IMR-90 (cell line): ENCODE measurements at regions not wholly inside any gene's neighbourhood (a gene's known extent, or its start where the extent isn't known, plus 50 kb on each side); places are given as distances from the start of the nearest gene placed in this dataset.

Source experiments
- ATAC-seq: fragments of 200-7000 bp; cut with Tn5 transposase; 2 replicates; pipeline ENCODE4 v1.9.1; 2020; ENCODE audit warnings: low read depth, mild to moderate bottlenecking, moderate library complexity
- BruUV-seq: library from RNA; stranded (reverse); fragments of 400-500 nt; replicated peaks from 2 replicates; lab custom pipeline; 2021; lab: Mats Ljungman, UMichigan
- CTCF ChIA-PET: fragments of 300-600 bp; formaldehyde crosslinking; extraction: SDS; loops from one replicate; lab custom pipeline; 2021; ENCODE audit warnings: antibody characterized with exemption; lab: Yijun Ruan, JAX
- POLR2A ChIA-PET: fragments of 300-600 bp; sonication (Branson Sonifier 250); formaldehyde crosslinking; loops from one replicate; lab custom pipeline; 2022; ENCODE audit warnings: antibody characterized with exemption; ENCODE audit not compliant: unreplicated experiment; lab: Charles Lee
- DNase-seq: peaks from one replicate; pipeline ENCODE4 v3.0.0; 2013
- H2AFZ ChIP-seq: replicated peaks from 2 replicates; pipeline ENCODE3; 2013; ENCODE audit warnings: low read length, mild to moderate bottlenecking; ENCODE audit not compliant: poor library complexity
- H2AK5ac ChIP-seq: 2 replicates; pipeline ENCODE4 v1.6.1; 2013; ENCODE audit warnings: low read depth, low read length, inconsistent platforms
- H2AK9ac ChIP-seq: replicated peaks from 2 replicates; pipeline ENCODE3; 2013; ENCODE audit warnings: mild to moderate bottlenecking, low read depth, low read length, moderate library complexity; ENCODE audit not compliant: poor library complexity
- H2BK120ac ChIP-seq: 2 replicates; pipeline ENCODE4 v1.6.1; 2013; ENCODE audit warnings: low read depth, low read length, inconsistent platforms
- H2BK15ac ChIP-seq: 3 replicates; pipeline ENCODE4 v1.6.1; 2013; ENCODE audit warnings: low read depth, low read length, inconsistent platforms
- H2BK20ac ChIP-seq: 2 replicates; pipeline ENCODE4 v1.6.1; 2013; ENCODE audit warnings: low read depth, mild to moderate bottlenecking, inconsistent platforms, low read length, moderate library complexity
- H2BK5ac ChIP-seq: 2 replicates; pipeline ENCODE4 v1.6.1; 2013; ENCODE audit warnings: mild to moderate bottlenecking, low read depth, low read length, inconsistent platforms; ENCODE audit not compliant: poor library complexity, severe bottlenecking
- H3K14ac ChIP-seq: replicated peaks from 2 replicates; pipeline ENCODE4 v1.6.1; 2013; ENCODE audit warnings: low read depth, low read length, inconsistent platforms
- H3K18ac ChIP-seq: 2 replicates; pipeline ENCODE4 v1.6.1; 2013; ENCODE audit warnings: low read depth, low read length, control low read depth
- H3K23ac ChIP-seq: 2 replicates; pipeline ENCODE4 v1.6.1; 2013; ENCODE audit warnings: low read depth, low read length, inconsistent platforms
- H3K27ac ChIP-seq: 2 replicates; pipeline ENCODE4 v1.5.1; 2013; ENCODE audit warnings: mild to moderate bottlenecking, control low read depth, low read length; ENCODE audit not compliant: insufficient read depth
- H3K27me3 ChIP-seq: 2 replicates; pipeline ENCODE4 v1.6.1; 2013; ENCODE audit warnings: low read length; ENCODE audit not compliant: control insufficient read depth, insufficient read depth
- H3K36me3 ChIP-seq: 2 replicates; pipeline ENCODE4 v1.6.1; 2013; ENCODE audit warnings: low read length, mixed read lengths; ENCODE audit not compliant: control insufficient read depth, insufficient read depth
- H3K4ac ChIP-seq: 2 replicates; pipeline ENCODE4 v1.6.1; 2013; ENCODE audit warnings: low read depth, low read length, inconsistent platforms
- H3K4me1 ChIP-seq: 2 replicates; pipeline ENCODE4 v1.6.1; 2013; ENCODE audit warnings: low read length, mixed read lengths; ENCODE audit not compliant: control insufficient read depth, insufficient read depth
- H3K4me2 ChIP-seq: 2 replicates; pipeline ENCODE4 v1.6.1; 2013; ENCODE audit warnings: low read depth, mild to moderate bottlenecking, control low read depth, low read length, moderate library complexity
- H3K4me3 ChIP-seq: 2 replicates; pipeline ENCODE4 v1.5.1; 2013; ENCODE audit warnings: low read depth, mild to moderate bottlenecking, control low read depth, low read length, moderate library complexity; ENCODE audit not compliant: insufficient read depth
- H3K56ac ChIP-seq: 2 replicates; pipeline ENCODE4 v1.6.1; 2013; ENCODE audit warnings: low read length, inconsistent platforms; ENCODE audit not compliant: insufficient read depth; ENCODE audit errors: extremely low read depth
- H3K79me1 ChIP-seq, 2 experiments: 2 replicates each; pipeline ENCODE4 v1.6.1; 2013; ENCODE audit warnings: low read length in 2 of 2, inconsistent platforms in 1 of 2, low read depth in 1 of 2
- H3K9ac ChIP-seq: 2 replicates; pipeline ENCODE4 v1.6.1; 2013; ENCODE audit warnings: low read depth, low read length, control low read depth
- H3K9me1 ChIP-seq: 2 replicates; pipeline ENCODE4 v1.6.1; 2013; ENCODE audit warnings: low read length, inconsistent platforms; ENCODE audit not compliant: insufficient read depth
- H3K9me3 ChIP-seq: 2 replicates; pipeline ENCODE4 v1.6.1; 2013; ENCODE audit warnings: low read length; ENCODE audit not compliant: control insufficient read depth, insufficient read depth
- H4K20me1 ChIP-seq: 2 replicates; pipeline ENCODE4 v1.6.1; 2013; ENCODE audit warnings: low read length, inconsistent platforms; ENCODE audit not compliant: insufficient read depth
- H4K5ac ChIP-seq: 2 replicates; pipeline ENCODE4 v1.6.1; 2013; ENCODE audit warnings: mild to moderate bottlenecking, low read depth, low read length, control low read depth
- H4K8ac ChIP-seq, 2 experiments: 2 replicates each; pipeline ENCODE4 v1.6.1; 2013; ENCODE audit warnings: low read depth in 2 of 2, low read length in 2 of 2, control low read depth in 1 of 2, inconsistent platforms in 1 of 2
- H4K91ac ChIP-seq: 2 replicates; pipeline ENCODE4 v1.6.1; 2013; ENCODE audit warnings: low read depth, low read length, inconsistent platforms; ENCODE audit not compliant: insufficient read depth
- CEBPB ChIP-seq: IDR thresholded peaks from 2 replicates; pipeline ENCODE4 v1.6.1; 2012; ENCODE audit warnings: low read depth, low read length, improper control_type of control experiment
- ELK1 ChIP-seq: fragments of 150-350 bp; IDR thresholded peaks from 2 replicates; pipeline ENCODE4 v1.6.1; 2016; ENCODE audit warnings: low read depth, mild to moderate bottlenecking, low read length, moderate library complexity, borderline replicate concordance
- MAZ ChIP-seq: IDR thresholded peaks from 2 replicates; pipeline ENCODE4 v1.6.1; 2012; ENCODE audit warnings: low read depth, mild to moderate bottlenecking, low read length, improper control_type of control experiment, moderate library complexity, borderline replicate concordance
- MXI1 ChIP-seq: IDR thresholded peaks from 2 replicates; pipeline ENCODE4 v1.6.1; 2012; ENCODE audit warnings: low read depth, mild to moderate bottlenecking, low read length, moderate library complexity, borderline replicate concordance
- NFE2L2 ChIP-seq: fragments of 150-350 bp; IDR thresholded peaks from 2 replicates; pipeline ENCODE4 v1.6.1; 2016; ENCODE audit warnings: low read depth, mild to moderate bottlenecking, low read length
- POLR2A ChIP-seq: IDR thresholded peaks from 2 replicates; pipeline ENCODE4 v1.6.1; 2012; ENCODE audit warnings: mild to moderate bottlenecking, low read depth, low read length
- RAD21 ChIP-seq: IDR thresholded peaks from 2 replicates; pipeline ENCODE4 v1.6.1; 2012; ENCODE audit warnings: low read length, improper control_type of control experiment
- SMC3 ChIP-seq: fragments of 150-350 bp; IDR thresholded peaks from 2 replicates; pipeline ENCODE4 v1.6.1; 2016; ENCODE audit warnings: low read depth, mild to moderate bottlenecking, antibody characterized with exemption, low read length, moderate library complexity
- dilution Hi-C: fragments of 300-500 bp; cut with HindIII; formaldehyde crosslinking; loops from one replicate; pipeline ENCODE4 v1.14.3; 2018; ENCODE audit warnings: low sequenced_read_pairs; ENCODE audit not compliant: unreplicated experiment
- in situ Hi-C: fragments of 300-500 bp; cut with MboI; formaldehyde crosslinking; loops from 3 replicates; pipeline ENCODE4 v1.14.3; 2019; ENCODE audit warnings: low sequenced_read_pairs, inconsistent platforms, mixed read lengths
- intact Hi-C: fragments of 100-400 bp; cut with micrococcal nuclease; formaldehyde crosslinking; loops from 2 replicates; pipeline ENCODE4 v1.10.0; 2022

- H3K4me2 ChIP-seq = no peak overlapping the region
- H3K56ac ChIP-seq = no peak overlapping the region
- H3K18ac ChIP-seq = no peak overlapping the region
- POLR2A ChIA-PET = no interaction called here
- H3K36me3 ChIP-seq = no peaks in the 10 kb centered on the region
- H4K91ac ChIP-seq = no peak overlapping the region
- no peaks in the 10 kb centered on the region for H4K20me1 ChIP-seq
- no peak overlapping the region for H3K23ac ChIP-seq
- in situ Hi-C loops = no loop called here
- H3K79me1 ChIP-seq = no peaks in the 10 kb centered on the region
- no peak for DNase-seq
- no peak overlapping the region for H3K4ac ChIP-seq
- H3K14ac ChIP-seq = no peak overlapping the region
- H3K27ac ChIP-seq = no peak overlapping the region
- no peak overlapping the region for H2BK15ac ChIP-seq
- H2AK5ac ChIP-seq = no peak overlapping the region
- no peak overlapping the region for H3K9ac ChIP-seq
- CTCF ChIA-PET = no interaction called here
- no peak overlapping the region for H2AK9ac ChIP-seq
- H3K27me3 ChIP-seq = no peaks in the 10 kb centered on the region
- no peaks in the 10 kb centered on the region for H3K9me1 ChIP-seq
- intact Hi-C loops = no loop called here
- H2AFZ ChIP-seq = no peak overlapping the region
- no peak overlapping the region for H2BK20ac ChIP-seq
- no peak overlapping the region for H4K8ac ChIP-seq
- no peak for ATAC-seq
- H3K4me1 ChIP-seq = no peaks in the 10 kb centered on the region
- BruUV-seq = no TSS peak
- no peak overlapping the region for H2BK5ac ChIP-seq
- no peak overlapping the region for H2BK120ac ChIP-seq
- no peaks in the 10 kb centered on the region; the same call in 1 of the 2 replicates for H3K9me3 ChIP-seq
- TF ChIP-seq NFE2L2 = no peak
- TF ChIP-seq RAD21 = no peak
- no peak for TF ChIP-seq MXI1
- no peak for TF ChIP-seq MAZ
- no peak for TF ChIP-seq SMC3
- TF ChIP-seq CEBPB = no peak
- TF ChIP-seq POLR2A = no peak
- no peak for TF ChIP-seq ELK1
- dilution Hi-C loops = no loop called here
- H3K4me3 ChIP-seq = no peak overlapping the region
- no peak overlapping the region for H4K5ac ChIP-seq
Observed at GRCh38 chr2:150383587-150383986, 103.9 kb downstream of the RND3 start.
